Upper lobe of left lung (tissue), 4 donors: ENCODE measurements at regions not wholly inside any gene's neighbourhood (a gene's known extent, or its start where the extent isn't known, plus 50 kb on each side); places are given as distances from the start of the nearest gene placed in this dataset.

Experiments
- EP300 ChIP-seq, 4 donors: sonication (generic); formaldehyde crosslinking; IDR thresholded peaks; one replicate each; pipeline ENCODE4 v1.5.1; 2017; ENCODE audit warnings: antibody characterized with exemption in 4 of 4, control low read depth in 2 of 4
- POLR2A ChIP-seq, 4 donors: fragments of 450-650 bp; IDR thresholded peaks; one replicate each; pipeline ENCODE4 v1.5.1; 2016 to 2017; ENCODE audit warnings: antibody characterized with exemption in 4 of 4, mild to moderate bottlenecking in 2 of 4
- POLR2AphosphoS5 ChIP-seq, 2 donors: sonication (generic); formaldehyde crosslinking; IDR thresholded peaks; one replicate each; pipeline ENCODE4 v1.5.1; 2017; ENCODE audit warnings: antibody characterized with exemption in 2 of 2
- TF ChIP-seq, protein P1 (sequence below), 6 experiments: fragments of 450-650 bp in 4 of 6; fragments of 200-600 bp in 2 of 6; sonication (generic) in 2 of 6; IDR thresholded peaks; one replicate each; pipeline ENCODE4 v1.5.1; 2016 to 2019; ENCODE audit warnings: antibody characterized with exemption in 6 of 6

DNA sequence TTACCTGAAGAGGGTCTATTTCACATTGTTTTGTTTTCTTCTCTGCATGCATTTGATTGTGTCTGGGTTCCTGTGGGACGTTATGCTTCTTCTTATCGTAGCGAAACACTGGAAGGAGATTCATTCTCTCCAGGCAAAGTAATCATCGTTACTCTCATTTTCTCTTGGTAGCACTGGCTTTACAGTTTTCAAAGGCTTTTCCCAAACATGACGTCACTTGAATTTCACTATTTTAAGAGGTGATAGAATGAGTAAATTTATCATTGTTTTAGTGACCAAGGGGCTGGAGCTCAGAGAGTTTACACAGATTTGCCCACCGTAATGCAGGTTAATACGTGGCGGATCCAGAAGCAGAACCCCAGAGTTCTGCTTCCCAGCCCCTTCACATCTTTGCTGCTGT is 391.4 kb downstream of the DCDC2C start:
- TF ChIP-seq POLR2A (IDR thresholded peaks at IDR 0.05) (no peak), POLR2AphosphoS5 (IDR thresholded peaks at IDR 0.05) (no peak), EP300 (IDR thresholded peaks at IDR 0.05) (no peak)
- TF ChIP-seq, protein P1, sequence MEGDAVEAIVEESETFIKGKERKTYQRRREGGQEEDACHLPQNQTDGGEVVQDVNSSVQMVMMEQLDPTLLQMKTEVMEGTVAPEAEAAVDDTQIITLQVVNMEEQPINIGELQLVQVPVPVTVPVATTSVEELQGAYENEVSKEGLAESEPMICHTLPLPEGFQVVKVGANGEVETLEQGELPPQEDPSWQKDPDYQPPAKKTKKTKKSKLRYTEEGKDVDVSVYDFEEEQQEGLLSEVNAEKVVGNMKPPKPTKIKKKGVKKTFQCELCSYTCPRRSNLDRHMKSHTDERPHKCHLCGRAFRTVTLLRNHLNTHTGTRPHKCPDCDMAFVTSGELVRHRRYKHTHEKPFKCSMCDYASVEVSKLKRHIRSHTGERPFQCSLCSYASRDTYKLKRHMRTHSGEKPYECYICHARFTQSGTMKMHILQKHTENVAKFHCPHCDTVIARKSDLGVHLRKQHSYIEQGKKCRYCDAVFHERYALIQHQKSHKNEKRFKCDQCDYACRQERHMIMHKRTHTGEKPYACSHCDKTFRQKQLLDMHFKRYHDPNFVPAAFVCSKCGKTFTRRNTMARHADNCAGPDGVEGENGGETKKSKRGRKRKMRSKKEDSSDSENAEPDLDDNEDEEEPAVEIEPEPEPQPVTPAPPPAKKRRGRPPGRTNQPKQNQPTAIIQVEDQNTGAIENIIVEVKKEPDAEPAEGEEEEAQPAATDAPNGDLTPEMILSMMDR (IDR thresholded peaks at IDR 0.05), result no peak
